Type B pancreatic cell (in vitro differentiated cells): ENCODE measurements at regions not wholly inside any gene's neighbourhood (a gene's known extent, or its start where the extent isn't known, plus 50 kb on each side); places are given as distances from the start of the nearest gene placed in this dataset.
"Not testable (repeated sequence)": the region's sequence is repeated elsewhere in the genome, so short reads cannot be mapped to it uniquely, and the experiment has no call there.

Experiments
- DNase-seq: peaks from one replicate; pipeline ENCODE4 v3.0.0; 2021; ENCODE audit warnings: mixed read lengths; ENCODE audit not compliant: unreplicated experiment; ENCODE audit errors: extremely low spot score
- H3K27ac Mint-ChIP-seq: 2 replicates; pipeline ENCODE4 v1.8.0; 2021; ENCODE audit warnings: mild to moderate bottlenecking, mixed read lengths
- H3K27me3 Mint-ChIP-seq: 2 replicates; pipeline ENCODE4 v1.8.0; 2021; ENCODE audit warnings: mixed read lengths
- H3K36me3 Mint-ChIP-seq: 2 replicates; pipeline ENCODE4 v1.8.0; 2021; ENCODE audit warnings: mixed read lengths
- H3K4me1 Mint-ChIP-seq: one replicate; pipeline ENCODE4 v1.8.0; 2021; ENCODE audit warnings: mixed read lengths; ENCODE audit not compliant: unreplicated experiment
- H3K4me3 Mint-ChIP-seq: 2 replicates; pipeline ENCODE4 v1.8.0; 2021; ENCODE audit warnings: mild to moderate bottlenecking, mixed read lengths
- H3K9me3 Mint-ChIP-seq: 2 replicates; pipeline ENCODE4 v1.8.0; 2021; ENCODE audit warnings: mixed read lengths
- CTCF ChIP-seq: fragments of 200-600 bp; sonication (generic); conservative IDR thresholded peaks from 2 replicates; pipeline ENCODE4 v1.5.0; 2021; ENCODE audit warnings: antibody characterized with exemption, mild to moderate bottlenecking

- Mint-ChIP-seq H3K27me3 (no peaks in the 10 kb centered on the region), H3K4me3 (no peak overlapping the region), H3K9me3 (no peaks in the 10 kb centered on the region), H3K4me1 (peaks cover 7% of the 10 kb centered on the region), H3K36me3 (no peaks in the 10 kb centered on the region), H3K27ac (no peak overlapping the region)
- no peak for TF ChIP-seq CTCF
- no peak for DNase-seq
These were observed 59.7 kb upstream of the ZC3H15 start for GRCh38 chr2:186426153-186427016.

GRCh38 chr2:186427017-186427350 lies 59.1 kb upstream of the ZC3H15 start:
- not testable (repeated sequence) for H3K9me3 Mint-ChIP-seq, H3K27ac Mint-ChIP-seq, H3K36me3 Mint-ChIP-seq, H3K27me3 Mint-ChIP-seq, H3K4me1 Mint-ChIP-seq, DNase-seq, H3K4me3 Mint-ChIP-seq

GRCh38 chr2:186427970-186428369 lies 58.1 kb upstream of the ZC3H15 start:
- no peaks in the 10 kb centered on the region for H3K36me3 Mint-ChIP-seq
- H3K27ac Mint-ChIP-seq, result no peak overlapping the region
- no peak for TF ChIP-seq CTCF
- H3K9me3 Mint-ChIP-seq, result no peaks in the 10 kb centered on the region
- H3K4me3 Mint-ChIP-seq, result no peak overlapping the region
- H3K27me3 Mint-ChIP-seq, result no peaks in the 10 kb centered on the region
- DNase-seq, result no peak
- peaks cover 7% of the 10 kb centered on the region for H3K4me1 Mint-ChIP-seq

- H3K9me3 Mint-ChIP-seq, result no peaks in the 10 kb centered on the region
- H3K4me1 Mint-ChIP-seq, result peaks cover 5% of the 10 kb centered on the region
- no peak for TF ChIP-seq CTCF
- no peaks in the 10 kb centered on the region for H3K36me3 Mint-ChIP-seq
- DNase-seq, result no peak
- H3K27me3 Mint-ChIP-seq, result no peaks in the 10 kb centered on the region
- no peak overlapping the region for H3K4me3 Mint-ChIP-seq
- H3K27ac Mint-ChIP-seq, result no peak overlapping the region
These were observed 57.0 kb upstream of the ZC3H15 start for GRCh38 chr2:186429104-186429503.

- no peaks in the 10 kb centered on the region for H3K4me1 Mint-ChIP-seq
- TF ChIP-seq CTCF, result no peak
- no peak for DNase-seq
- peaks cover 4% of the 10 kb centered on the region for H3K36me3 Mint-ChIP-seq
- no peaks in the 10 kb centered on the region for H3K27me3 Mint-ChIP-seq
- H3K27ac Mint-ChIP-seq, result no peak overlapping the region
- no peak overlapping the region for H3K4me3 Mint-ChIP-seq
- no peaks in the 10 kb centered on the region for H3K9me3 Mint-ChIP-seq
These were observed 54.8 kb upstream of the ZC3H15 start for GRCh38 chr2:186431306-186431705.

GRCh38 chr2:186433040-186433439 lies 53.0 kb upstream of the ZC3H15 start:
- H3K27me3 Mint-ChIP-seq, result no peaks in the 10 kb centered on the region
- DNase-seq, result no peak
- no peaks in the 10 kb centered on the region for H3K9me3 Mint-ChIP-seq
- no peak for TF ChIP-seq CTCF
- no peak overlapping the region for H3K4me3 Mint-ChIP-seq
- peaks cover 4% of the 10 kb centered on the region for H3K36me3 Mint-ChIP-seq
- H3K27ac Mint-ChIP-seq, result no peak overlapping the region
- no peaks in the 10 kb centered on the region for H3K4me1 Mint-ChIP-seq
